OCI-LY1 (cell line): ENCODE measurements at regions not wholly inside any gene's neighbourhood (a gene's known extent, or its start where the extent isn't known, plus 50 kb on each side); places are given as distances from the start of the nearest gene placed in this dataset.
A peak's percentile ranks its signal among the peaks of the same experiment; 100 is the strongest.

Source experiments
- H2AFZ ChIP-seq: fragments of 200-600 bp; sonication (generic), shearing (Covaris generic); 2 replicates; pipeline ENCODE4 v1.6.0; 2014; ENCODE audit warnings: antibody characterized with exemption, mild to moderate bottlenecking, low read length
- H3F3A ChIP-seq: fragments of 200-600 bp; sonication (generic), shearing (Covaris generic); 2 replicates; pipeline ENCODE4 v1.6.0; 2014; ENCODE audit warnings: mild to moderate bottlenecking, antibody characterized with exemption, low read length, moderate library complexity; ENCODE audit not compliant: insufficient read depth
- H3K27ac ChIP-seq: fragments of 200-600 bp; sonication (generic); 2 replicates; pipeline ENCODE4 v1.5.1; 2014; ENCODE audit warnings: low read length, mixed run types, mild to moderate bottlenecking, low read depth; ENCODE audit not compliant: poor library complexity, severe bottlenecking
- H3K27me3 ChIP-seq: fragments of 200-600 bp; sonication (generic); 2 replicates; pipeline ENCODE4 v1.6.0; 2014; ENCODE audit warnings: antibody characterized with exemption, mild to moderate bottlenecking, low read length, moderate library complexity; ENCODE audit not compliant: insufficient read depth
- H3K36me3 ChIP-seq: fragments of 200-600 bp; sonication (generic); 2 replicates; pipeline ENCODE4 v1.6.1; 2014; ENCODE audit warnings: mild to moderate bottlenecking, antibody characterized with exemption, low read length, moderate library complexity, mixed read lengths; ENCODE audit not compliant: insufficient read depth
- H3K4me1 ChIP-seq: fragments of 200-600 bp; sonication (generic); 2 replicates; pipeline ENCODE4 v1.5.1; 2014; ENCODE audit warnings: mild to moderate bottlenecking, low read length, moderate library complexity; ENCODE audit not compliant: insufficient read depth, severe bottlenecking
- H3K4me2 ChIP-seq: fragments of 200-600 bp; sonication (generic), shearing (Covaris generic); 2 replicates; pipeline ENCODE4 v1.6.1; 2014; ENCODE audit warnings: low read length
- H3K4me3 ChIP-seq: fragments of 200-600 bp; sonication (generic); 2 replicates; pipeline ENCODE4 v1.5.1; 2014; ENCODE audit warnings: low read length, low read depth, mild to moderate bottlenecking, mixed read lengths; ENCODE audit not compliant: poor library complexity, severe bottlenecking
- H3K79me2 ChIP-seq: fragments of 200-600 bp; shearing (Covaris generic); 2 replicates; pipeline ENCODE4 v1.6.1; 2016; ENCODE audit warnings: mixed run types, low read length, mixed read lengths; ENCODE audit not compliant: insufficient read depth
- H3K9ac ChIP-seq: fragments of 200-600 bp; sonication (generic), shearing (Covaris generic); 2 replicates; pipeline ENCODE4 v1.6.1; 2014; ENCODE audit warnings: mild to moderate bottlenecking, low read length, mixed read lengths
- H3K9me2 ChIP-seq: fragments of 200-600 bp; sonication (generic), shearing (Covaris generic); 2 replicates; pipeline ENCODE4 v1.6.1; 2014; ENCODE audit warnings: low read depth, mild to moderate bottlenecking, low read length, mixed read lengths
- H3K9me3 ChIP-seq: fragments of 200-600 bp; shearing (Covaris generic); 2 replicates; pipeline ENCODE4 v1.6.1; 2014; ENCODE audit warnings: low read length, mixed read lengths
- H4K20me1 ChIP-seq: fragments of 200-600 bp; sonication (generic), shearing (Covaris generic); 2 replicates; pipeline ENCODE4 v1.6.0; 2016; ENCODE audit warnings: mild to moderate bottlenecking, low read length; ENCODE audit not compliant: insufficient read depth
- EZH2 ChIP-seq: fragments of 200-600 bp; sonication (generic), shearing (Covaris generic); IDR thresholded peaks from 2 replicates; pipeline ENCODE4 v1.8.0; 2017; ENCODE audit warnings: borderline replicate concordance, mixed run types, mild to moderate bottlenecking, antibody characterized with exemption, low read length, moderate library complexity, mixed read lengths
- TF ChIP-seq, protein P1 (sequence below): fragments of 200-600 bp; sonication (generic), shearing (Covaris generic); IDR thresholded peaks from 2 replicates; pipeline ENCODE4 v1.5.1; 2017; ENCODE audit warnings: mild to moderate bottlenecking, antibody characterized with exemption, low read length, moderate library complexity, mixed read lengths

DNA sequence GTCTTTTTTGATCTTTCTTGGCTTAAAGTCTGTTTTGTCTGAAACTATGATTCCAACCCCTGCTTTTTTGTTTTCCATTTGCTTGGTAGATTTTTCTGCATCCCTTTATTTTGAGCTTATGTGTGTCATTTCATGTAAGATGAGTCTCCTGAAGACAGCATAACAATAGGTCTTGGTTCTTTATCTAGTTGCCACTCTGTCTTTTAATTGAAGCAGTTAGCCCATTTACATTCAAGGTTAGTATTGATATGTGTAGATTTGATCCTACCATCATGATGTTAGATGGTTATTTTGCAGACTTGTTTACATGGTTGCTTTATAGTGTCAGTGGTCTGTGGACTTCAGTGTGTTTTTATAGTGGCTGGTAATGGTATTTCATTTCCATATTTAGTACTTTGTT, 1678.9 kb downstream of the PCDH9 start:
- no peak overlapping the region for H2AFZ ChIP-seq
- H3K36me3 ChIP-seq: no peaks in the 10 kb centered on the region
- H4K20me1 ChIP-seq: no peaks in the 10 kb centered on the region
- TF ChIP-seq, protein P1, sequence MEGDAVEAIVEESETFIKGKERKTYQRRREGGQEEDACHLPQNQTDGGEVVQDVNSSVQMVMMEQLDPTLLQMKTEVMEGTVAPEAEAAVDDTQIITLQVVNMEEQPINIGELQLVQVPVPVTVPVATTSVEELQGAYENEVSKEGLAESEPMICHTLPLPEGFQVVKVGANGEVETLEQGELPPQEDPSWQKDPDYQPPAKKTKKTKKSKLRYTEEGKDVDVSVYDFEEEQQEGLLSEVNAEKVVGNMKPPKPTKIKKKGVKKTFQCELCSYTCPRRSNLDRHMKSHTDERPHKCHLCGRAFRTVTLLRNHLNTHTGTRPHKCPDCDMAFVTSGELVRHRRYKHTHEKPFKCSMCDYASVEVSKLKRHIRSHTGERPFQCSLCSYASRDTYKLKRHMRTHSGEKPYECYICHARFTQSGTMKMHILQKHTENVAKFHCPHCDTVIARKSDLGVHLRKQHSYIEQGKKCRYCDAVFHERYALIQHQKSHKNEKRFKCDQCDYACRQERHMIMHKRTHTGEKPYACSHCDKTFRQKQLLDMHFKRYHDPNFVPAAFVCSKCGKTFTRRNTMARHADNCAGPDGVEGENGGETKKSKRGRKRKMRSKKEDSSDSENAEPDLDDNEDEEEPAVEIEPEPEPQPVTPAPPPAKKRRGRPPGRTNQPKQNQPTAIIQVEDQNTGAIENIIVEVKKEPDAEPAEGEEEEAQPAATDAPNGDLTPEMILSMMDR: no peak
- TF ChIP-seq EZH2: no peak
- H3K9me3 ChIP-seq: peaks cover 17% of the 10 kb centered on the region; the same call in 1 of the 2 replicates
- no peaks in the 10 kb centered on the region for H3K79me2 ChIP-seq
- no peak overlapping the region for H3K4me3 ChIP-seq
- H3K9me2 ChIP-seq: no peaks in the 10 kb centered on the region
- H3K4me1 ChIP-seq: no peaks in the 10 kb centered on the region
- no peak overlapping the region for H3K27ac ChIP-seq
- no peaks in the 10 kb centered on the region for H3F3A ChIP-seq
- no peaks in the 10 kb centered on the region for H3K27me3 ChIP-seq
- H3K9ac ChIP-seq: no peak overlapping the region
- no peak overlapping the region for H3K4me2 ChIP-seq

DNA sequence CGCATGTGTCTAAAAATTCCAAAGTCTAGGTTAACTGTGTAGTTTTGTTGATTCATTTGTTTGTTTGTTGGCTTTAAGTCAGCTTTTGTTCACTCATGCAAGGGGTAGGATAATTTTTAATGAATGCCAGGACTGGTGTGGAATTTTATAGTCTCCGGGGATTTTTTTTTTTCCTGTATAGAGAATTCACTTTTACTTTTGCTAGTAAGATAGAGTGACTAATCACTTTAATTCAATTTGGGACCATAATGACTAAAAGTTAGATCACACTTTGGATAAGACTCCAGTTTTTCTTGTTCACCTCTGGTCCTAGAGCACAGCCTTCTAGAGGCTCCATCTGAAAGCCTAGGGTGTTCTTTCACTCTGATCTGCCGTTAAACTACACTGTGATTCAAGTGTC, 1690.0 kb downstream of the PCDH9 start:
- Histone ChIP-seq H3K4me2 (no peak overlapping the region), H3K9ac (no peak overlapping the region), H3K27ac (no peak overlapping the region), H4K20me1 (no peaks in the 10 kb centered on the region), H3K36me3 (no peaks in the 10 kb centered on the region), H2AFZ (peak overlapping the region; percentile 95), H3K9me3 (peaks cover 4% of the 10 kb centered on the region; the same call in 1 of the 2 replicates), H3K4me1 (peaks cover 10% of the 10 kb centered on the region), H3K27me3 (no peaks in the 10 kb centered on the region), H3K9me2 (no peaks in the 10 kb centered on the region), H3K4me3 (no peak overlapping the region), H3K79me2 (no peaks in the 10 kb centered on the region), H3F3A (no peaks in the 10 kb centered on the region; the same call in 1 of the 2 replicates)
- TF ChIP-seq, protein P1: no peak
- no peak for TF ChIP-seq EZH2

DNA sequence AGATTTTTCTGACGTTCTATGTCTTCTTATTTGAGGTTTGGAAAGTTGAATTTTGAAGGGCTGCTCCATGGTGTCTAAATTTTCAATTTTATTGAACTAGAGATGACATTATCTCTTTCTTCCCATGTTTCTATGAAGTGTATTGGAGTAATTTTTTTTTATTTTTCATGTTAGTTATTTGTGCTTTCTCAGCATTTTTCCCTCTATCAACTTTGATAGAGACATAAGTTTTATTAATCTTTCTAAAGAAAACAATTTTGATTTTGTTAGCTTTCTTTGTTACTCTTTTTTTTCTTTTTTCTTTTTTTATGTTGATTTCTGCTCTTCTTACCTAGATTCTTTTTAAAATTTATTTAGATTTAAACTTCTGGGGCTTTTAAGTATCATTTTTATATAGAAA, 1694.8 kb downstream of the PCDH9 start:
- Histone ChIP-seq H3K27me3 (no peaks in the 10 kb centered on the region), H3K9ac (no peak overlapping the region), H2AFZ (no peak overlapping the region), H3F3A (no peaks in the 10 kb centered on the region; the same call in 1 of the 2 replicates), H3K4me3 (no peak overlapping the region), H3K9me2 (no peaks in the 10 kb centered on the region), H3K27ac (no peak overlapping the region), H3K4me1 (peaks cover 28% of the 10 kb centered on the region), H3K36me3 (no peaks in the 10 kb centered on the region), H3K9me3 (peaks cover 2% of the 10 kb centered on the region; the same call in 1 of the 2 replicates), H4K20me1 (no peaks in the 10 kb centered on the region), H3K4me2 (no peak overlapping the region), H3K79me2 (no peaks in the 10 kb centered on the region)
- TF ChIP-seq, protein P1: no peak
- no peak for TF ChIP-seq EZH2
